Endothelial cell of umbilical vein (primary cell): ENCODE measurements at regions not wholly inside any gene's neighbourhood (a gene's known extent, or its start where the extent isn't known, plus 50 kb on each side); places are given as distances from the start of the nearest gene placed in this dataset.

ENCODE experiments used
- BruUV-seq: library from RNA; stranded (reverse); fragments of 400-500 nt; replicated peaks from 2 replicates; lab custom pipeline; 2021; lab: Mats Ljungman, UMichigan
- CTCF ChIA-PET: fragments of 300-600, 350-600 bp; sonication (Branson Sonifier 250); formaldehyde crosslinking; loops from one replicate; lab custom pipeline; 2021; ENCODE audit warnings: antibody characterized with exemption, inconsistent platforms; lab: Charles Lee
- POLR2A ChIA-PET: fragments of 300-600, 350-600 bp; sonication (Branson Sonifier 250); formaldehyde crosslinking; loops from one replicate; lab custom pipeline; 2021; ENCODE audit warnings: antibody characterized with exemption, inconsistent platforms; lab: Charles Lee
- DNase-seq: peaks from one replicate; pipeline ENCODE4 v3.0.0-alpha.2; 2011; ENCODE audit warnings: low read depth, low spot score
- FAIRE-seq: peaks from 2 replicates; lab custom pipeline; 2011; peaks lifted over from hg19 to GRCh38; lab: Jason Lieb, UNC
- H2AFZ ChIP-seq: 2 replicates; pipeline ENCODE4 v1.6.0; 2012; ENCODE audit warnings: low read depth, low read length, control low read depth, inconsistent platforms
- H3K27ac ChIP-seq: 2 replicates; pipeline ENCODE4 v1.5.1; 2011; ENCODE audit warnings: low read depth, mild to moderate bottlenecking, control low read depth, low read length, moderate library complexity; ENCODE audit not compliant: insufficient read depth
- H3K27me3 ChIP-seq, 2 experiments: 2 replicates each; pipeline versions ENCODE4 v1.6.0 to v1.6.1; 2011; ENCODE audit warnings: low read length in 2 of 2, mixed read lengths in 1 of 2; ENCODE audit not compliant: control insufficient read depth in 2 of 2, insufficient read depth in 2 of 2
- H3K36me3 ChIP-seq, 2 experiments: 2 replicates in 1 of 2; 3 replicates in 1 of 2; pipeline ENCODE4 v1.5.1; 2011; ENCODE audit warnings: low read length in 2 of 2, mild to moderate bottlenecking in 1 of 2, moderate library complexity in 1 of 2; ENCODE audit not compliant: control insufficient read depth in 2 of 2, insufficient read depth in 2 of 2; ENCODE audit errors: extremely low read depth in 1 of 2
- H3K4me1 ChIP-seq: 3 replicates; pipeline ENCODE4 v1.5.1; 2011; ENCODE audit warnings: mild to moderate bottlenecking, low read length; ENCODE audit not compliant: control insufficient read depth, insufficient read depth; ENCODE audit errors: extremely low read depth
- H3K4me2 ChIP-seq: 2 replicates; pipeline ENCODE4 v1.6.1; 2011; ENCODE audit warnings: low read length, control low read depth, mixed read lengths; ENCODE audit not compliant: insufficient read depth
- H3K4me3 ChIP-seq, 3 experiments: fragments of 200-600 bp in 1 of 3; sonication (generic), shearing (Covaris generic) in 1 of 3; replicated peaks in 1 of 3; 2 replicates each; pipeline ENCODE4 v1.5.1; 2011 to 2016; ENCODE audit warnings: control low read depth in 3 of 3, low read length in 3 of 3, mild to moderate bottlenecking in 2 of 3, inconsistent platforms in 1 of 3, low read depth in 1 of 3, moderate library complexity in 1 of 3; ENCODE audit not compliant: insufficient read depth in 1 of 3
- H3K79me2 ChIP-seq: 2 replicates; pipeline ENCODE4 v1.6.0; 2012; ENCODE audit warnings: low read length, inconsistent platforms; ENCODE audit not compliant: control insufficient read depth, insufficient read depth
- H3K9ac ChIP-seq: replicated peaks from 2 replicates; pipeline ENCODE3; 2011; ENCODE audit warnings: low read length, control low read depth; ENCODE audit not compliant: insufficient read depth; ENCODE audit errors: extremely low read depth
- H3K9me1 ChIP-seq: replicated peaks from 3 replicates; pipeline ENCODE4 v1.6.0; 2011; ENCODE audit warnings: mild to moderate bottlenecking, low read length; ENCODE audit not compliant: control insufficient read depth, insufficient read depth; ENCODE audit errors: extremely low read depth
- H3K9me3 ChIP-seq: replicated peaks from 2 replicates; pipeline ENCODE4 v1.5.1; 2012; ENCODE audit warnings: low read length, inconsistent platforms; ENCODE audit not compliant: control insufficient read depth, insufficient read depth
- H4K20me1 ChIP-seq: replicated peaks from 2 replicates; pipeline ENCODE3; 2011; ENCODE audit warnings: mild to moderate bottlenecking, low read length; ENCODE audit not compliant: control insufficient read depth, insufficient read depth; ENCODE audit errors: extremely low read depth
- CTCF ChIP-seq, 2 donors: IDR thresholded peaks; 1 replicate in 1 of 2; 2 replicates in 1 of 2; pipeline ENCODE4 v1.5.1; 2011; ENCODE audit warnings: low read length in 2 of 2, mild to moderate bottlenecking in 2 of 2, moderate library complexity in 2 of 2, control low read depth in 1 of 2, inconsistent platforms in 1 of 2, low read depth in 1 of 2; ENCODE audit not compliant: insufficient read depth in 1 of 2; ENCODE audit errors: extremely low read depth in 1 of 2
- EZH2 ChIP-seq: IDR thresholded peaks from 2 replicates; pipeline ENCODE4 v1.6.1; 2012; ENCODE audit warnings: borderline replicate concordance, low read depth, mild to moderate bottlenecking, moderate library complexity, low read length, inconsistent platforms; ENCODE audit not compliant: severe bottlenecking
- FOS ChIP-seq: IDR thresholded peaks from 2 replicates; pipeline ENCODE4 v1.6.1; 2011; ENCODE audit warnings: mild to moderate bottlenecking, low read length, moderate library complexity, borderline replicate concordance; ENCODE audit not compliant: insufficient read depth
- GATA2 ChIP-seq: IDR thresholded peaks from 2 replicates; pipeline ENCODE4 v1.7.0; 2011; ENCODE audit warnings: low read depth, mild to moderate bottlenecking, moderate library complexity, mixed read lengths, low read length; ENCODE audit not compliant: insufficient read length, insufficient read depth
- JUN ChIP-seq: IDR thresholded peaks from 2 replicates; pipeline ENCODE4 v1.6.1; 2011; ENCODE audit warnings: borderline replicate concordance, low read depth; ENCODE audit not compliant: insufficient read length, insufficient read depth
- MAX ChIP-seq: IDR thresholded peaks from 2 replicates; pipeline ENCODE4 v1.6.1; 2011; ENCODE audit not compliant: insufficient read depth, insufficient read length
- MYC ChIP-seq: IDR thresholded peaks from one replicate; pipeline ENCODE4 v1.6.1; 2011; ENCODE audit warnings: mild to moderate bottlenecking, low read depth, low read length
- POLR2A ChIP-seq: IDR thresholded peaks from 2 replicates; pipeline ENCODE4 v1.6.1; 2012; ENCODE audit warnings: low read depth, mild to moderate bottlenecking, control low read depth, low read length
- POLR2AphosphoS5 ChIP-seq: IDR thresholded peaks from 2 replicates; pipeline ENCODE4 v1.6.1; 2012; ENCODE audit warnings: low read depth, mild to moderate bottlenecking, control low read depth, low read length, moderate library complexity; ENCODE audit not compliant: insufficient read depth
- dilution Hi-C: fragments of 300-500 bp; cut with MboI; formaldehyde crosslinking; loops from one replicate; pipeline ENCODE4 v1.15.0; 2019; ENCODE audit warnings: low sequenced_read_pairs; ENCODE audit not compliant: extremely low pct_ligation_motif_present
- intact Hi-C: fragments of 100-400 bp; cut with micrococcal nuclease; formaldehyde crosslinking; loops from one replicate; pipeline ENCODE4 v1.10.0; 2022

GRCh38 chr6:98094696-98095095 lies 739.7 kb upstream of the POU3F2 start:
- no peak for DNase-seq
- no peak overlapping the region for H3K9ac ChIP-seq
- dilution Hi-C loops (no loop called here), intact Hi-C loops (no loop called here)
- H3K4me3 ChIP-seq: no peak overlapping the region
- no peak overlapping the region for H2AFZ ChIP-seq
- H3K27me3 ChIP-seq: no peaks in the 10 kb centered on the region
- H3K27ac ChIP-seq: no peak overlapping the region
- H4K20me1 ChIP-seq: no peaks in the 10 kb centered on the region
- BruUV-seq: no TSS peak
- H3K9me3 ChIP-seq: peaks cover 2% of the 10 kb centered on the region
- no peak for TF ChIP-seq MYC
- no peak for TF ChIP-seq GATA2
- no peak for TF ChIP-seq JUN
- TF ChIP-seq EZH2: no peak
- no peak for TF ChIP-seq POLR2A
- TF ChIP-seq MAX: no peak
- no peak for TF ChIP-seq FOS
- TF ChIP-seq POLR2AphosphoS5: no peak
- no peak for TF ChIP-seq CTCF (IDR thresholded peaks at IDR 0.05; ENCODE audit: extremely low read depth in 1 of 2, insufficient read depth in 1 of 2, low read depth in 1 of 2, low read length in 2 of 2)
- no peak for FAIRE-seq
- POLR2A ChIA-PET: no interaction called here
- no peak overlapping the region for H3K4me2 ChIP-seq
- H3K9me1 ChIP-seq: no peaks in the 10 kb centered on the region
- CTCF ChIA-PET: no interaction called here
- H3K4me1 ChIP-seq: no peaks in the 10 kb centered on the region
- no peaks in the 10 kb centered on the region for H3K79me2 ChIP-seq
- H3K36me3 ChIP-seq: no peaks in the 10 kb centered on the region
